HepG2 (cell line): ENCODE measurements at regions not wholly inside any gene's neighbourhood (a gene's known extent, or its start where the extent isn't known, plus 50 kb on each side); places are given as distances from the start of the nearest gene placed in this dataset.

ENCODE experiments used
- CTCF ChIP-seq: sonication (generic); formaldehyde crosslinking; IDR thresholded peaks from 2 replicates; pipeline ENCODE4 v1.5.0; 2020; ENCODE audit warnings: mild to moderate bottlenecking, missing genetic modification reagents, moderate library complexity
- HOXD1 ChIP-seq: sonication (generic); formaldehyde crosslinking; IDR thresholded peaks from 2 replicates; pipeline ENCODE4 v1.5.0; 2020; ENCODE audit warnings: missing genetic modification reagents
- KDM4B ChIP-seq: sonication (generic); formaldehyde crosslinking; IDR thresholded peaks from 2 replicates; pipeline ENCODE4 v1.4.0; 2020; ENCODE audit warnings: missing genetic modification reagents
- MAFK ChIP-seq, 2 experiments: IDR thresholded peaks in 1 of 2; conservative IDR thresholded peaks in 1 of 2; 2 replicates each; pipeline ENCODE4 v1.6.1; 2011; ENCODE audit warnings: improper control_type of control experiment in 2 of 2, low read length in 2 of 2
- PRMT3 ChIP-seq: sonication (generic); formaldehyde crosslinking; IDR thresholded peaks from 2 replicates; pipeline ENCODE4 v1.8.1; 2022; ENCODE audit warnings: low read depth, mild to moderate bottlenecking, moderate library complexity, missing genetic modification reagents, borderline replicate concordance
- ZNF143 ChIP-seq: sonication (generic); formaldehyde crosslinking; IDR thresholded peaks from 2 replicates; pipeline ENCODE4 v1.4.0; 2020; ENCODE audit warnings: missing genetic modification reagents
- ZNF232 ChIP-seq: sonication (generic); formaldehyde crosslinking; IDR thresholded peaks from 2 replicates; pipeline ENCODE4 v1.4.0; 2020; ENCODE audit warnings: missing genetic modification reagents, borderline replicate concordance
- ZNF24 ChIP-seq: fragments of 450-650 bp; IDR thresholded peaks from 2 replicates; pipeline ENCODE4 v1.6.1; 2017; ENCODE audit warnings: antibody characterized with exemption, mild to moderate bottlenecking
- ZSCAN22 ChIP-seq: sonication (generic); formaldehyde crosslinking; IDR thresholded peaks from 2 replicates; pipeline ENCODE4 v1.4.0; 2020; ENCODE audit warnings: mild to moderate bottlenecking, missing genetic modification reagents
- ZSCAN5A ChIP-seq: sonication (generic); formaldehyde crosslinking; IDR thresholded peaks from 2 replicates; pipeline ENCODE4 v1.8.0; 2022; ENCODE audit warnings: mild to moderate bottlenecking, missing genetic modification reagents, borderline replicate concordance

- no peak for TF ChIP-seq CTCF
- no peak for TF ChIP-seq ZNF232
- no peak for TF ChIP-seq ZNF24
- TF ChIP-seq ZSCAN5A (CRISPR knock-in tag), result no peak
- TF ChIP-seq ZSCAN22 (CRISPR knock-in tag), result no peak
- TF ChIP-seq MAFK (conservative IDR thresholded peaks at IDR 0.05 in 1 of 2, IDR thresholded peaks at IDR 0.05 in 1 of 2; ENCODE audit: low read length in 2 of 2), result no peak
- no peak for TF ChIP-seq PRMT3 (CRISPR knock-in tag)
- no peak for TF ChIP-seq ZNF143 (CRISPR knock-in tag)
- no peak for TF ChIP-seq HOXD1
- TF ChIP-seq KDM4B (CRISPR knock-in tag), result no peak
Observed at GRCh38 chr16:80459331-80459777, 81.4 kb upstream of the DYNLRB2 start.
